ENCODE measurements at regions not wholly inside any gene's neighbourhood (a gene's known extent, or its start where the extent isn't known, plus 50 kb on each side); places are given as distances from the start of the nearest gene placed in this dataset.

DNA sequence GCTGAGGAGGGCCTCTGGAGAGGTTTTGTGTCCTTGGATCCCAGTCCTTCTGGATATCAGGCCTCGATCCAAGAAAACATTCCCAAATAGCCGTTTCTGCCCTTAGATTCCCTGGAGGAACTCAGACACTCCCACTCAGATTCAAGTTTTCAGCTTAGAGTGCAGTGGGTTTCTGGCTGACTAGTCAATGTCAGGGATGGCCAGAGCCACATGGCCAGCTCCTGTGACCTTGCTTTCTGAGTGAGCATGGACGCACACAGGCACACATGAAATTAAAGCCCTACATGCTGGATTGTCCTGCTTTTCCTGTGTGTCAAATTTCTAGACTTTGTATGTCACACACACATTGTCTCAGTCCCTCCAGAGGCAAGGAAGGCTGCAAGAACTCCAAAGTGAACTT is 86.2 kb downstream of the TNFAIP2 start:
- intact Hi-C loops (cut with DNase I), result no loop called here
- no peak overlapping the region for H3K4me3 ChIP-seq
- DNase-seq, result no peak
- peaks cover 17% of the 10 kb centered on the region for H3K27me3 ChIP-seq (ENCODE audit: low read depth)
- H3K36me3 ChIP-seq, result no peaks in the 10 kb centered on the region
- no peak overlapping the region for H3K27ac ChIP-seq
- no peak for ATAC-seq
- TF ChIP-seq CTCF (IDR thresholded peaks at IDR 0.05), result no peak
- peaks cover 6% of the 10 kb centered on the region for H3K9me3 ChIP-seq
- no peaks in the 10 kb centered on the region for H3K4me1 ChIP-seq

- H3K27me3 ChIP-seq (ENCODE audit: low read depth), result peaks cover 10% of the 10 kb centered on the region
- no peak overlapping the region for H3K27ac ChIP-seq
- no peaks in the 10 kb centered on the region for H3K36me3 ChIP-seq
- no peak for TF ChIP-seq CTCF (IDR thresholded peaks at IDR 0.05)
- H3K4me1 ChIP-seq, result no peaks in the 10 kb centered on the region
- ATAC-seq (no peak), DNase-seq (no peak)
- intact Hi-C loops (cut with DNase I), result no loop called here
- no peak overlapping the region for H3K4me3 ChIP-seq
- no peaks in the 10 kb centered on the region for H3K9me3 ChIP-seq
Observed at GRCh38 chr14:103213331-103213730, 90.1 kb downstream of the TNFAIP2 start.

DNA sequence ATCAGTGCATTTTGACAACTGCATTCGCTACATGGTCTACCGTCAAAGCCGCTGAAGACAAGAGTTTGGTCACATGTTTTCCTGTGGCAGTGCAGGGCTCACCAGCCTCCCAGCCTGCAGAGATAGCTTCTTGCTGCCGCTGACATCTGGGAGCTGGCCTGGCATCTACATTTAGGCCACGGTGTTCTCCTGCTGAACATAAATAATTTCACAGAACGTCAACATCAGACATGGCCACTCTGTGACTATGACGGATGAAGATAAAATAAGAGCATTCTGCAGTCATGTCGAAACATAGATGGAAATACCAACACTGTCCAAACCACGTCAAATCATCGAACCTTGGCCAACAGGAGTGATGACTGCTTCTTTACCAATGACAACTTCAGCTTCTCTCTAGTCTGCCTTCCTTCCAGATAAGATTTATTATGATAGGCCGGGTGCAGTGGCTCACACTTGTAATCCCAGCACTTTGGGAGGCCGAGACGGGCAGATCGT is 91.2 kb downstream of the TNFAIP2 start:
- ATAC-seq (no peak), DNase-seq (no peak)
- peaks cover 8% of the 10 kb centered on the region for H3K27me3 ChIP-seq (ENCODE audit: low read depth)
- H3K9me3 ChIP-seq, result no peaks in the 10 kb centered on the region
- no peaks in the 10 kb centered on the region for H3K36me3 ChIP-seq
- intact Hi-C loops (cut with DNase I), result no loop called here
- no peaks in the 10 kb centered on the region for H3K4me1 ChIP-seq
- H3K27ac ChIP-seq, result no peak overlapping the region
- TF ChIP-seq CTCF (IDR thresholded peaks at IDR 0.05), result no peak
- no peak overlapping the region for H3K4me3 ChIP-seq

- H3K4me1 ChIP-seq, result peaks cover 9% of the 10 kb centered on the region
- H3K36me3 ChIP-seq, result no peaks in the 10 kb centered on the region
- DNase-seq, result no peak
- H3K27ac ChIP-seq, result no peak overlapping the region
- no peaks in the 10 kb centered on the region for H3K9me3 ChIP-seq
- no peak for ATAC-seq
- no peak for TF ChIP-seq CTCF (IDR thresholded peaks at IDR 0.05)
- intact Hi-C loops (cut with DNase I), result no loop called here
- H3K27me3 ChIP-seq (ENCODE audit: low read depth), result peaks cover 18% of the 10 kb centered on the region
- H3K4me3 ChIP-seq, result no peak overlapping the region
Observed at GRCh38 chr14:103216399-103216798, 93.1 kb downstream of the TNFAIP2 start.

DNA sequence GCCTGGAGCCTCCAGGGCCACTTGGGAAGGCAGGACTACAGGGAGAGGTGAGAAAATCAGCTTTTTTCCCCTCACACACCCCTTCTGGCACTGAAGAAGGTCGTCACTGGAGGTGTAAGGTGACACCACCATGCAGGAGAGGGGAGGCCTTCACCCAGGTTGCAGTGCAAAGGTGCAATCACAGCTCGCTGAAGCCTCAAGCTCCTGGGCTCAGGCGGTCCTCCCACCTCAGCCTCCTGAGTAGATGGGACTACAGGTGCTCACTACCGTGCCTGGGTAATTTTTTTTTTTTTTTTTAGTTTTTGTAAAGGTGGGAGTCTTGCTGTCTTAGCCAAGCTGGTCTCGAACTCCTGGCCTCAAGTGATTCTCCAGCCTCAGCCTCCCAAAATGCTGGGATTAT is 93.6 kb downstream of the TNFAIP2 start:
- H3K27ac ChIP-seq, result no peak overlapping the region
- no peak for DNase-seq
- intact Hi-C loops (cut with DNase I), result no loop called here
- peaks cover 9% of the 10 kb centered on the region for H3K4me1 ChIP-seq
- H3K36me3 ChIP-seq, result no peaks in the 10 kb centered on the region
- no peak for TF ChIP-seq CTCF (IDR thresholded peaks at IDR 0.05)
- H3K9me3 ChIP-seq, result no peaks in the 10 kb centered on the region
- peaks cover 23% of the 10 kb centered on the region for H3K27me3 ChIP-seq (ENCODE audit: low read depth)
- ATAC-seq, result no peak
- no peak overlapping the region for H3K4me3 ChIP-seq

GRCh38 chr14:103217538-103217937 is 94.3 kb downstream of the TNFAIP2 start:
- DNase-seq, result no peak
- no peak for TF ChIP-seq CTCF (IDR thresholded peaks at IDR 0.05)
- H3K9me3 ChIP-seq, result no peaks in the 10 kb centered on the region
- H3K36me3 ChIP-seq, result no peaks in the 10 kb centered on the region
- no peak overlapping the region for H3K4me3 ChIP-seq
- ATAC-seq, result no peak
- H3K27me3 ChIP-seq (ENCODE audit: low read depth), result peaks cover 29% of the 10 kb centered on the region
- H3K4me1 ChIP-seq, result peaks cover 9% of the 10 kb centered on the region
- intact Hi-C loops (cut with DNase I), result no loop called here
- no peak overlapping the region for H3K27ac ChIP-seq
